HEK293 (cell line): ENCODE measurements at regions not wholly inside any gene's neighbourhood (a gene's known extent, or its start where the extent isn't known, plus 50 kb on each side); places are given as distances from the start of the nearest gene placed in this dataset.

Experiments
- CTCF ChIA-PET: fragments of 350-600 bp; formaldehyde crosslinking; extraction: SDS; loops from one replicate; lab custom pipeline; 2021; ENCODE audit warnings: antibody characterized with exemption; lab: Yijun Ruan, JAX
- POLR2A ChIA-PET: fragments of 300-600 bp; formaldehyde crosslinking; extraction: SDS; loops from one replicate; lab custom pipeline; 2020; ENCODE audit warnings: antibody characterized with exemption, inconsistent platforms; lab: Yijun Ruan, JAX
- H3K27ac ChIP-seq: fragments of 200-500 bp; sonication (Bioruptor generic); 2 replicates; pipeline ENCODE4 v1.5.1; 2014; ENCODE audit warnings: low read depth, low read length, control low read depth, inconsistent platforms; ENCODE audit errors: extremely low read depth
- H3K36me3 ChIP-seq, 2 experiments: fragments of 200-500 bp in 1 of 2; sonication (Bioruptor generic) in 1 of 2; 1 replicate in 1 of 2; 2 replicates in 1 of 2; pipeline ENCODE4 v1.5.1; 2014 to 2017; ENCODE audit warnings: inconsistent platforms in 2 of 2, low read length in 2 of 2; ENCODE audit not compliant: control insufficient read depth in 2 of 2, insufficient read depth in 1 of 2
- H3K4me1 ChIP-seq: fragments of 200-500 bp; sonication (Bioruptor generic); 2 replicates; pipeline ENCODE4 v1.5.1; 2014; ENCODE audit warnings: mild to moderate bottlenecking, low read length, inconsistent platforms; ENCODE audit not compliant: control insufficient read depth, insufficient read depth
- H3K4me3 ChIP-seq: 2 replicates; pipeline ENCODE4 v1.5.1; 2011; ENCODE audit warnings: low read depth, mild to moderate bottlenecking, control low read depth, low read length, moderate library complexity
- H3K9me3 ChIP-seq: fragments of 200-500 bp; sonication (Bioruptor generic); 2 replicates; pipeline ENCODE4 v1.5.1; 2014; ENCODE audit warnings: low read depth, low read length, inconsistent platforms; ENCODE audit not compliant: control insufficient read depth, insufficient read depth
- GLI2 ChIP-seq: fragments of 450-650 bp; formaldehyde crosslinking; IDR thresholded peaks from 2 replicates; pipeline ENCODE4; 2017; ENCODE audit warnings: missing biosample characterization, missing genetic modification characterization, low read depth, borderline replicate concordance
- SETDB1 ChIP-seq: IDR thresholded peaks from one replicate; pipeline ENCODE4 v1.6.1; 2017; ENCODE audit warnings: mild to moderate bottlenecking, low read length, moderate library complexity, mixed read lengths; ENCODE audit not compliant: insufficient read length
- TCF7L2 ChIP-seq: IDR thresholded peaks from 2 replicates; pipeline ENCODE4 v1.6.1; 2011; ENCODE audit warnings: low read depth, mild to moderate bottlenecking, inconsistent platforms, low read length, moderate library complexity, borderline replicate concordance
- ZBTB17 ChIP-seq: fragments of 450-650 bp; formaldehyde crosslinking; IDR thresholded peaks from 2 replicates; pipeline ENCODE4 v1.5.1; 2016; ENCODE audit warnings: missing biosample characterization, missing genetic modification characterization
- ZNF2 ChIP-seq: fragments of 450-650 bp; formaldehyde crosslinking; IDR thresholded peaks from 2 replicates; pipeline ENCODE4 v1.5.1; 2016; ENCODE audit warnings: missing biosample characterization, missing genetic modification characterization
- ZNF214 ChIP-seq: fragments of 450-650 bp; formaldehyde crosslinking; IDR thresholded peaks from 2 replicates; pipeline ENCODE4 v1.5.1; 2017; ENCODE audit warnings: missing biosample characterization, mild to moderate bottlenecking, missing genetic modification characterization, borderline replicate concordance
- ZNF248 ChIP-seq: fragments of 450-650 bp; formaldehyde crosslinking; IDR thresholded peaks from 2 replicates; pipeline ENCODE4 v1.5.1; 2017; ENCODE audit warnings: missing biosample characterization, missing genetic modification characterization
- ZNF324 ChIP-seq: fragments of 450-650 bp; formaldehyde crosslinking; IDR thresholded peaks from 2 replicates; pipeline ENCODE4 v1.5.1; 2016; ENCODE audit warnings: missing biosample characterization, missing genetic modification characterization
- ZNF37A ChIP-seq: fragments of 450-650 bp; IDR thresholded peaks from 2 replicates; pipeline ENCODE4 v1.5.1; 2018; ENCODE audit warnings: missing biosample characterization, missing genetic modification characterization
- ZNF664 ChIP-seq: fragments of 450-650 bp; formaldehyde crosslinking; IDR thresholded peaks from 2 replicates; pipeline ENCODE4 v1.5.1; 2016; ENCODE audit warnings: missing biosample characterization, missing genetic modification characterization
- TF ChIP-seq, protein P1 (sequence below): fragments of 450-650 bp; formaldehyde crosslinking; IDR thresholded peaks from 2 replicates; pipeline ENCODE4 v1.5.1; 2016; ENCODE audit warnings: missing biosample characterization, missing genetic modification characterization, borderline replicate concordance
- TF ChIP-seq, protein P2 (sequence below): fragments of 450-650 bp; formaldehyde crosslinking; IDR thresholded peaks from 2 replicates; pipeline ENCODE4 v1.5.1; 2017; ENCODE audit warnings: missing biosample characterization, mild to moderate bottlenecking, missing genetic modification characterization, moderate library complexity
- TF ChIP-seq, protein P3 (sequence below): fragments of 450-650 bp; formaldehyde crosslinking; IDR thresholded peaks from 2 replicates; pipeline ENCODE4 v1.5.1; 2016; ENCODE audit warnings: missing biosample characterization, missing genetic modification characterization
- TF ChIP-seq, protein P4 (sequence below): fragments of 450-650 bp; formaldehyde crosslinking; IDR thresholded peaks from 2 replicates; pipeline ENCODE4 v1.5.1; 2016; ENCODE audit warnings: missing biosample characterization, missing genetic modification characterization, low read depth

DNA sequence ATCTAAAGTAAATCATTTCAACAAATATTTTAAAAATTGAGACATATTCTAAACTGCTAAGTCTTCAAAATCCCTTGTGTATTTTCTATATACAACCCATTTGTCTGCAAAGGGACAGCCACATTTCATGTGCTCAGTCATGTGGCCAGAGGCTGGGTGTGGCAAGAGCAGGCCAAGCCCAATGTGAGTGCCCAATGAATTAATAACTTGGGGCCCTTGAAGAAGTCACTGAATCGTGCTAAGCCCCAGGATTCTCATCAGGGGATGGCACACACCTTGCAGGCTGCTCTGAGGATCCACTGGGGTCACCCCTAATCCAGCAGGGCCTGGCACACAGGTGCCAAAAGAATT is 78.2 kb upstream of the SMIM23 start:
- no peaks in the 10 kb centered on the region for H3K9me3 ChIP-seq
- no peak overlapping the region for H3K27ac ChIP-seq
- H3K4me1 ChIP-seq: no peaks in the 10 kb centered on the region
- H3K4me3 ChIP-seq: no peak overlapping the region
- no peaks in the 10 kb centered on the region for H3K36me3 ChIP-seq
- CTCF ChIA-PET: no interaction called here
- POLR2A ChIA-PET: no interaction called here
- TF ChIP-seq ZNF248 (no peak), GLI2 (tag by site-specific recombination) (no peak), ZNF214 (tag by site-specific recombination) (no peak), ZNF2 (tag by site-specific recombination) (no peak), ZNF324 (tag by site-specific recombination) (no peak), ZNF37A (tag by site-specific recombination) (no peak), SETDB1 (no peak), ZNF664 (no peak)
- TF ChIP-seq, protein P1, sequence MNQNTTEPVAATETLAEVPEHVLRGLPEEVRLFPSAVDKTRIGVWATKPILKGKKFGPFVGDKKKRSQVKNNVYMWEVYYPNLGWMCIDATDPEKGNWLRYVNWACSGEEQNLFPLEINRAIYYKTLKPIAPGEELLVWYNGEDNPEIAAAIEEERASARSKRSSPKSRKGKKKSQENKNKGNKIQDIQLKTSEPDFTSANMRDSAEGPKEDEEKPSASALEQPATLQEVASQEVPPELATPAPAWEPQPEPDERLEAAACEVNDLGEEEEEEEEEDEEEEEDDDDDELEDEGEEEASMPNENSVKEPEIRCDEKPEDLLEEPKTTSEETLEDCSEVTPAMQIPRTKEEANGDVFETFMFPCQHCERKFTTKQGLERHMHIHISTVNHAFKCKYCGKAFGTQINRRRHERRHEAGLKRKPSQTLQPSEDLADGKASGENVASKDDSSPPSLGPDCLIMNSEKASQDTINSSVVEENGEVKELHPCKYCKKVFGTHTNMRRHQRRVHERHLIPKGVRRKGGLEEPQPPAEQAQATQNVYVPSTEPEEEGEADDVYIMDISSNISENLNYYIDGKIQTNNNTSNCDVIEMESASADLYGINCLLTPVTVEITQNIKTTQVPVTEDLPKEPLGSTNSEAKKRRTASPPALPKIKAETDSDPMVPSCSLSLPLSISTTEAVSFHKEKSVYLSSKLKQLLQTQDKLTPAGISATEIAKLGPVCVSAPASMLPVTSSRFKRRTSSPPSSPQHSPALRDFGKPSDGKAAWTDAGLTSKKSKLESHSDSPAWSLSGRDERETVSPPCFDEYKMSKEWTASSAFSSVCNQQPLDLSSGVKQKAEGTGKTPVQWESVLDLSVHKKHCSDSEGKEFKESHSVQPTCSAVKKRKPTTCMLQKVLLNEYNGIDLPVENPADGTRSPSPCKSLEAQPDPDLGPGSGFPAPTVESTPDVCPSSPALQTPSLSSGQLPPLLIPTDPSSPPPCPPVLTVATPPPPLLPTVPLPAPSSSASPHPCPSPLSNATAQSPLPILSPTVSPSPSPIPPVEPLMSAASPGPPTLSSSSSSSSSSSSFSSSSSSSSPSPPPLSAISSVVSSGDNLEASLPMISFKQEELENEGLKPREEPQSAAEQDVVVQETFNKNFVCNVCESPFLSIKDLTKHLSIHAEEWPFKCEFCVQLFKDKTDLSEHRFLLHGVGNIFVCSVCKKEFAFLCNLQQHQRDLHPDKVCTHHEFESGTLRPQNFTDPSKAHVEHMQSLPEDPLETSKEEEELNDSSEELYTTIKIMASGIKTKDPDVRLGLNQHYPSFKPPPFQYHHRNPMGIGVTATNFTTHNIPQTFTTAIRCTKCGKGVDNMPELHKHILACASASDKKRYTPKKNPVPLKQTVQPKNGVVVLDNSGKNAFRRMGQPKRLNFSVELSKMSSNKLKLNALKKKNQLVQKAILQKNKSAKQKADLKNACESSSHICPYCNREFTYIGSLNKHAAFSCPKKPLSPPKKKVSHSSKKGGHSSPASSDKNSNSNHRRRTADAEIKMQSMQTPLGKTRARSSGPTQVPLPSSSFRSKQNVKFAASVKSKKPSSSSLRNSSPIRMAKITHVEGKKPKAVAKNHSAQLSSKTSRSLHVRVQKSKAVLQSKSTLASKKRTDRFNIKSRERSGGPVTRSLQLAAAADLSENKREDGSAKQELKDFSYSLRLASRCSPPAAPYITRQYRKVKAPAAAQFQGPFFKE (tag by site-specific recombination): no peak
- TF ChIP-seq, protein P2, sequence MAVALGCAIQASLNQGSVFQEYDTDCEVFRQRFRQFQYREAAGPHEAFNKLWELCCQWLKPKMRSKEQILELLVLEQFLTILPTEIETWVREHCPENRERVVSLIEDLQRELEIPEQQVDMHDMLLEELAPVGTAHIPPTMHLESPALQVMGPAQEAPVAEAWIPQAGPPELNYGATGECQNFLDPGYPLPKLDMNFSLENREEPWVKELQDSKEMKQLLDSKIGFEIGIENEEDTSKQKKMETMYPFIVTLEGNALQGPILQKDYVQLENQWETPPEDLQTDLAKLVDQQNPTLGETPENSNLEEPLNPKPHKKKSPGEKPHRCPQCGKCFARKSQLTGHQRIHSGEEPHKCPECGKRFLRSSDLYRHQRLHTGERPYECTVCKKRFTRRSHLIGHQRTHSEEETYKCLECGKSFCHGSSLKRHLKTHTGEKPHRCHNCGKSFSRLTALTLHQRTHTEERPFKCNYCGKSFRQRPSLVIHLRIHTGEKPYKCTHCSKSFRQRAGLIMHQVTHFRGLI (tag by site-specific recombination): no peak

DNA sequence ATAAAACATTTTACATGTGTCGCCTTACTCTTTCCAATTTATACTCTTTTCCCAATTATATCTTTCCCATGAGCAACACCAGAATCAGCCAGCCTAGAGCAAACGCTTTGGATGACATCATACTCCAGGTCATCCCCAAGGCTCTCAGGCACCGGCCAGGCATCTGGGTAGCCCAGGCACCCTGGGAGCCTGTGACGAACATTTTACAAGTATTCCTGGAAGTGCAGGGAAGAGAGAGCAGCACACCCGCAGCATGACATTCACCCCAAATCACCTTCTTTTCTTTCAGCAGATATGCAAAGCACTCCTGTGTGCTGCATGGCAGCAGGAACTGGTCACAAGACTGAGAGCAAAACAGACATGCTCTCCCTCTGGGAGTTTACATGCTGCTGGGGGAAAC is 75.7 kb upstream of the SMIM23 start:
- no peak overlapping the region for H3K27ac ChIP-seq
- TF ChIP-seq TCF7L2 (no peak), ZBTB17 (tag by site-specific recombination) (0 out of 2 replicates have a peak, but pooled peaks have one; percentile 19), ZNF324 (tag by site-specific recombination) (no peak)
- TF ChIP-seq, protein P3, sequence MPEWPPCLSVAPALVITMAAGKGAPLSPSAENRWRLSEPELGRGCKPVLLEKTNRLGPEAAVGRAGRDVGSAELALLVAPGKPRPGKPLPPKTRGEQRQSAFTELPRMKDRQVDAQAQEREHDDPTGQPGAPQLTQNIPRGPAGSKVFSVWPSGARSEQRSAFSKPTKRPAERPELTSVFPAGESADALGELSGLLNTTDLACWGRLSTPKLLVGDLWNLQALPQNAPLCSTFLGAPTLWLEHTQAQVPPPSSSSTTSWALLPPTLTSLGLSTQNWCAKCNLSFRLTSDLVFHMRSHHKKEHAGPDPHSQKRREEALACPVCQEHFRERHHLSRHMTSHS (tag by site-specific recombination): no peak
- TF ChIP-seq, protein P4, sequence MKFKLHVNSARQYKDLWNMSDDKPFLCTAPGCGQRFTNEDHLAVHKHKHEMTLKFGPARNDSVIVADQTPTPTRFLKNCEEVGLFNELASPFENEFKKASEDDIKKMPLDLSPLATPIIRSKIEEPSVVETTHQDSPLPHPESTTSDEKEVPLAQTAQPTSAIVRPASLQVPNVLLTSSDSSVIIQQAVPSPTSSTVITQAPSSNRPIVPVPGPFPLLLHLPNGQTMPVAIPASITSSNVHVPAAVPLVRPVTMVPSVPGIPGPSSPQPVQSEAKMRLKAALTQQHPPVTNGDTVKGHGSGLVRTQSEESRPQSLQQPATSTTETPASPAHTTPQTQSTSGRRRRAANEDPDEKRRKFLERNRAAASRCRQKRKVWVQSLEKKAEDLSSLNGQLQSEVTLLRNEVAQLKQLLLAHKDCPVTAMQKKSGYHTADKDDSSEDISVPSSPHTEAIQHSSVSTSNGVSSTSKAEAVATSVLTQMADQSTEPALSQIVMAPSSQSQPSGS (tag by site-specific recombination): peak; percentile 74
- H3K4me1 ChIP-seq: no peaks in the 10 kb centered on the region
- H3K36me3 ChIP-seq: no peaks in the 10 kb centered on the region
- CTCF ChIA-PET: interaction anchor here (0.6 to 0.9 kb wide), 2 partner anchors 49 to 197 kb away, joined by 3 read pairs; no protein-coding TSS in a partner anchor
- no peak overlapping the region for H3K4me3 ChIP-seq
- H3K9me3 ChIP-seq: no peaks in the 10 kb centered on the region
- POLR2A ChIA-PET: no interaction called here
